PFSK-1 (cell line): ENCODE measurements at regions not wholly inside any gene's neighbourhood (a gene's known extent, or its start where the extent isn't known, plus 50 kb on each side); places are given as distances from the start of the nearest gene placed in this dataset.

Experiments used
- FOXP2 ChIP-seq: optimal IDR thresholded peaks from 2 replicates; pipeline ENCODE3; 2011; ENCODE audit warnings: borderline replicate concordance, control low read depth, inconsistent platforms; ENCODE audit not compliant: insufficient read depth; ENCODE audit errors: extremely low read length, extremely low read depth
- POLR2AphosphoS5 ChIP-seq: IDR thresholded peaks from 2 replicates; pipeline ENCODE4 v1.6.1; 2012; ENCODE audit warnings: low read depth, mild to moderate bottlenecking, control low read depth, low read length, moderate library complexity
- REST ChIP-seq, 2 experiments: IDR thresholded peaks; 2 replicates each; pipeline versions ENCODE4 v1.6.1 to v1.8.0; 2011 to 2012; ENCODE audit warnings: low read depth in 2 of 2, low read length in 2 of 2, control low read depth in 1 of 2, inconsistent platforms in 1 of 2, mild to moderate bottlenecking in 1 of 2, moderate library complexity in 1 of 2; ENCODE audit not compliant: insufficient read depth in 1 of 2
- SIN3A ChIP-seq: IDR thresholded peaks from 2 replicates; pipeline ENCODE4 v1.6.1; 2012; ENCODE audit warnings: mild to moderate bottlenecking, low read length, moderate library complexity, borderline replicate concordance; ENCODE audit not compliant: insufficient read depth
- TAF1 ChIP-seq: IDR thresholded peaks from 2 replicates; pipeline ENCODE4 v1.6.1; 2012; ENCODE audit warnings: low read length, control low read depth, borderline replicate concordance; ENCODE audit not compliant: insufficient read depth

GRCh38 chr2:226667736-226668135 is 131.9 kb downstream of the IRS1 start:
- TF ChIP-seq TAF1 (no peak), POLR2AphosphoS5 (no peak)

DNA sequence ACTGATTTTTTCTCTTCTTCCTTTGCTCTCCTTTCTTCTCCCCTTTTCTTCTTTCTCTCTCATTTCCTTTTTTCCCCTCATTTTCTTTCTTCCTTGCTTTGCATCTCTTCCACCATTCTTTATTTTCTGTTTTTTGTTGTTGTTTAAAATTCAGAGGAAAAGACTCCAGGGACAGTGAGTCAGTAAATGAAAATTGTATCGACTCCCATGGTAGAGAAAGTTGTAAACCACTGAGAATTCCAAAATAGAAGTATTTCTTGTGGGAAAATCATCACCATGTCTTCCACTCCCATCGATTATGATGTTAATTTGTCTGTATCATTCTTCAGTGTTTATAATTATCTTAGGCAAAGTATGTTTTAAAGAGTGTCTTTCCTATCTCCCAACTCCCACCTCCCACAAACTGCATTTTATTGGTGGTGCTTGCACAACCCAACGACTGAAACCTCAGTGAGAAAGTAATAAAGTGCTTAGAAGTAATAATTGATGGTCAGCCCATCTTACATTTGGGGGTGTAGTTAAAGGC is 134.3 kb downstream of the IRS1 start:
- TF ChIP-seq FOXP2 (no peak), POLR2AphosphoS5 (no peak), TAF1 (no peak), SIN3A (no peak)

DNA sequence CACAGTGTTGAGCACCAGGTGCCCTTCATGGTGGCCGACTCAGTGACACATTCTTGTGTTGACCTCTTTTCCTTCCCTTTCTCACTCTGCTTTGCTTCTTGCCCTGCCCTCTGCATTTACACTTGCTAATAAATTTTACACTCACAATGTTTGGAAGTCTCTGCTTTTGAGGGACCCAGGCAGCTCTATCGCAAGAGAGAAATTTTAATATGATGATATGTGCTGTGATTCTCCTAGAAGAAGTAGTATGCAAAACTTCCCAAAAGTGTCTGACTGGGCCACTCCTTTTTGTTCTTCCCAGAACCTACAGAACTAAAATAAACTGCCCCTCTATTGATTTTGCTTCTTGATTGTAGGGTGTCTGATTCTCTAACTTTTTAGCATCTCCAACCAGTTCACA is 135.0 kb downstream of the IRS1 start:
- no peak for TF ChIP-seq TAF1
- TF ChIP-seq SIN3A = no peak
- no peak for TF ChIP-seq FOXP2
- TF ChIP-seq POLR2AphosphoS5 = no peak
- TF ChIP-seq REST (IDR thresholded peaks at IDR 0.05; ENCODE audit: insufficient read depth in 1 of 2, low read depth in 2 of 2, low read length in 2 of 2) = no peak

GRCh38 chr2:226664140-226664539 is 135.5 kb downstream of the IRS1 start:
- TF ChIP-seq SIN3A (no peak), REST (IDR thresholded peaks at IDR 0.05; ENCODE audit: insufficient read depth in 1 of 2, low read depth in 2 of 2, low read length in 2 of 2) (no peak), TAF1 (no peak), POLR2AphosphoS5 (no peak), FOXP2 (no peak)

DNA sequence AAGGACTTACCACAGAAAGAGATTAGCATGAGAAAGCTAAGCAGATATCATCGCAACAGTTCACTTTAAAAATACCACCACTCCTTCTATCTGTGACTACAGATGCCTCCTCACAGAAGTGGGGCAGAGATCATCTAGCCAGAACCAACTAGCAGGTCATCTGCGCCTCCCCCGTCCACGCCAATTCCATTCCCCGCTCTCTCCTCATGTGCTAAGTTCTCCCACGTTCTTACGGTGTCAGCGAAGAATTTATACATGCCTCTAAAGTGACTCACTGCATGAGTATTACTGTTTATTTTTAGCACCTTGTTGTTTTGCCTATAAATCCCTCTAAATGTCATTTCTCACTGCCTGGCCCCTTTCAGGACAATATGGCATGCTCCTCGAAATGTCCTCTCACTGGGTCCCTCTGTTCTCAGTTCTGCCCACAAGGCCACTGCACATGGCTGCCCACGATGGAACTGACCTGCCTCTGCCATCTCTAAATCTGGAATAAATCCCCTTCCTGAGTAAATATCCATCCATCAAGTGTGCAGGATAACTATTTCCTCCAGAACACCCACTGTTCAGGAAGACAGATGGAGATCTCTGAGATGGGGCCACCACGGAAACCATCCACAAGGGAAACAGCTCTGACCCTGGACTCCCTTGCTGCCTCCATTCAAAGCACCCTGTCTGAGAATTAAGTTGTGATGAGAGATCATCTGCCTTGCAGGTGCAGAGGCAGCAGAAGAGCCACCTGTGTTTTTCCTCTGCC is 137.7 kb downstream of the IRS1 start:
- no peak for TF ChIP-seq TAF1
- no peak for TF ChIP-seq SIN3A
- TF ChIP-seq POLR2AphosphoS5 = no peak
- TF ChIP-seq FOXP2 = no peak
- TF ChIP-seq REST (IDR thresholded peaks at IDR 0.05; ENCODE audit: insufficient read depth in 1 of 2, low read depth in 2 of 2, low read length in 2 of 2) = no peak

- TF ChIP-seq TAF1 (no peak), REST (IDR thresholded peaks at IDR 0.05; ENCODE audit: insufficient read depth in 1 of 2, low read depth in 2 of 2, low read length in 2 of 2) (peak in 1 of 2 experiments; percentile 35; a peak in 1 of 4 replicates), POLR2AphosphoS5 (no peak), FOXP2 (no peak), SIN3A (0 out of 2 replicates have a peak, but pooled peaks have one; percentile 31)
Observed at GRCh38 chr2:226660526-226660925, 139.1 kb downstream of the IRS1 start.
